ENCODE measurements at regions not wholly inside any gene's neighbourhood (a gene's known extent, or its start where the extent isn't known, plus 50 kb on each side); places are given as distances from the start of the nearest gene placed in this dataset.

DNA sequence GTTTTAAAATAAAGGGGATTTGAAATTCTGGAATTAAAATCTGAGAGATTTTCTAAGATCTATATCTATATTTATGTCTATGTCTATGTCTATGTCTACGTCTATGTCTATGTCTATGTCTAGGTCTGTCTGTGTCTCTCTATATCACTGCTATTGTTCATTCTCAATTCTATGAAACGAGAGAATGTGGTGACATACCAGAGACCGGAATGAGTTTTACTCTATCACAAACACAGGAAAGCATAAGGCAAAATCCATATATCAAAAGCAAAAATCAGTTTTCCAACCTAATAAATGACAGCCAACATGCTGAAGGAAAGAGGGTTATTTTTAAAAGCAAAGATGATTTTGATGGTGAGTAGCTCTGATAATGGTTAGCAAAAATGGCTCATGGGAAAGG is 173.1 kb downstream of the ETNK1 start:
- WGBS (ENCODE audit: extremely low coverage, insufficient read length, low lambda C conversion rate) = no CpG with 5 or more reads among the region's 3 CpGs
- Mint-ChIP-seq H3K4me1 (peaks cover 17 to 22% of the 10 kb centered on the region in 2 experiments), H3K4me3 (no peak overlapping the region), H3K36me3 (ENCODE audit: insufficient read depth in 1 of 3, low read depth in 3 of 3) (no peaks in the 10 kb centered on the region), H3K27me3 (ENCODE audit: low read depth) (no peaks in the 10 kb centered on the region), H3K27ac (peak overlapping the region in 1 of 3 experiments; percentile 53; a peak in 1 of 7 replicates), H3K9me3 (no peaks in the 10 kb centered on the region)
- Histone ChIP-seq H3K79me1 (ENCODE audit: insufficient read depth, low read depth, low read length, poor library complexity, severe bottlenecking) (no peaks in the 10 kb centered on the region), H3K14ac (ENCODE audit: insufficient read depth, low read length) (no peak overlapping the region), H3K4ac (ENCODE audit: low read depth, low read length) (no peak overlapping the region), H3K79me2 (ENCODE audit: insufficient read depth, low read length) (no peaks in the 10 kb centered on the region), H3K4me2 (ENCODE audit: insufficient read depth, insufficient read length, low read length) (no peak overlapping the region), H2BK5ac (ENCODE audit: insufficient read length, low read length) (no peak overlapping the region), H3K9ac (ENCODE audit: extremely low read depth, insufficient read length, low read length) (no peak overlapping the region), H2AK5ac (ENCODE audit: insufficient read length, low read length) (no peak overlapping the region), H3K56ac (ENCODE audit: insufficient read length, low read depth, low read length) (no peak overlapping the region), H2BK15ac (ENCODE audit: low read depth, low read length) (no peak overlapping the region), H3K4me1 (ENCODE audit: insufficient read depth, low read length) (no peaks in the 10 kb centered on the region), H3T11ph (ENCODE audit: low read length) (no peak overlapping the region), H2AFZ (ENCODE audit: low read length) (no peak overlapping the region), H4K91ac (ENCODE audit: insufficient read length, low read depth, low read length) (no peak overlapping the region), H2BK12ac (ENCODE audit: insufficient read length, low read depth, low read length) (no peak overlapping the region), H2BK120ac (ENCODE audit: low read depth, low read length, poor library complexity, severe bottlenecking) (no peak overlapping the region), H3K23ac (ENCODE audit: insufficient read length, low read depth, low read length) (no peak overlapping the region), H4K8ac (replicated peaks; ENCODE audit: insufficient read length, low read depth, low read length) (no peak overlapping the region), H3K9me3 (ENCODE audit: control insufficient read depth, low read depth, low read length) (no peaks in the 10 kb centered on the region), H3K27ac (ENCODE audit: insufficient read length, low read depth, low read length) (no peak overlapping the region), H2BK20ac (ENCODE audit: low read depth, low read length, poor library complexity, severe bottlenecking) (no peak overlapping the region), H3K27me3 (ENCODE audit: insufficient read depth, low read length) (no peaks in the 10 kb centered on the region), H3K18ac (ENCODE audit: insufficient read length, low read depth, low read length) (no peak overlapping the region), H4K20me1 (ENCODE audit: control insufficient read depth, insufficient read depth, insufficient read length) (no peaks in the 10 kb centered on the region), H4K5ac (ENCODE audit: insufficient read length, low read depth, low read length) (no peak overlapping the region), H3K23me2 (ENCODE audit: insufficient read length, low read depth, low read length, poor library complexity, severe bottlenecking) (no peaks in the 10 kb centered on the region)
- TF ChIP-seq, protein P1, sequence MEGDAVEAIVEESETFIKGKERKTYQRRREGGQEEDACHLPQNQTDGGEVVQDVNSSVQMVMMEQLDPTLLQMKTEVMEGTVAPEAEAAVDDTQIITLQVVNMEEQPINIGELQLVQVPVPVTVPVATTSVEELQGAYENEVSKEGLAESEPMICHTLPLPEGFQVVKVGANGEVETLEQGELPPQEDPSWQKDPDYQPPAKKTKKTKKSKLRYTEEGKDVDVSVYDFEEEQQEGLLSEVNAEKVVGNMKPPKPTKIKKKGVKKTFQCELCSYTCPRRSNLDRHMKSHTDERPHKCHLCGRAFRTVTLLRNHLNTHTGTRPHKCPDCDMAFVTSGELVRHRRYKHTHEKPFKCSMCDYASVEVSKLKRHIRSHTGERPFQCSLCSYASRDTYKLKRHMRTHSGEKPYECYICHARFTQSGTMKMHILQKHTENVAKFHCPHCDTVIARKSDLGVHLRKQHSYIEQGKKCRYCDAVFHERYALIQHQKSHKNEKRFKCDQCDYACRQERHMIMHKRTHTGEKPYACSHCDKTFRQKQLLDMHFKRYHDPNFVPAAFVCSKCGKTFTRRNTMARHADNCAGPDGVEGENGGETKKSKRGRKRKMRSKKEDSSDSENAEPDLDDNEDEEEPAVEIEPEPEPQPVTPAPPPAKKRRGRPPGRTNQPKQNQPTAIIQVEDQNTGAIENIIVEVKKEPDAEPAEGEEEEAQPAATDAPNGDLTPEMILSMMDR (conservative IDR thresholded peaks at IDR 0.05) = no peak
- no peak for DNase-seq
